IPS DF 6.9 (cell line): ENCODE measurements at regions not wholly inside any gene's neighbourhood (a gene's known extent, or its start where the extent isn't known, plus 50 kb on each side); places are given as distances from the start of the nearest gene placed in this dataset.

Experiments
- DNase-seq: peaks from one replicate; pipeline ENCODE4 v3.0.0-alpha.2; 2013; ENCODE audit warnings: low read depth, low spot score
- H3K27ac ChIP-seq: one replicate; pipeline ENCODE4 v1.5.1; 2013; ENCODE audit warnings: low read length, control low read depth
- H3K27me3 ChIP-seq: 2 replicates; pipeline ENCODE4 v1.6.1; 2013; ENCODE audit warnings: mild to moderate bottlenecking, low read length; ENCODE audit not compliant: control insufficient read depth, insufficient read depth
- H3K36me3 ChIP-seq: 2 replicates; pipeline ENCODE4 v1.6.1; 2013; ENCODE audit warnings: low read length; ENCODE audit not compliant: control insufficient read depth, insufficient read depth
- H3K4me1 ChIP-seq: 2 replicates; pipeline ENCODE4 v1.6.1; 2013; ENCODE audit warnings: low read length; ENCODE audit not compliant: control insufficient read depth, insufficient read depth
- H3K4me3 ChIP-seq: 2 replicates; pipeline ENCODE4 v1.5.1; 2013; ENCODE audit warnings: mild to moderate bottlenecking, low read length
- H3K9me3 ChIP-seq: 2 replicates; pipeline ENCODE4 v1.6.1; 2013; ENCODE audit warnings: low read length, inconsistent platforms; ENCODE audit not compliant: control insufficient read depth, insufficient read depth
- WGBS: extraction: QIAGEN DNeasy Blood & Tissue Kit; methylation state at CpG from one replicate; pipeline ENCODE4 v1.1.7; 2013; ENCODE audit warnings: mixed read lengths, missing lambda C conversion rate; ENCODE audit not compliant: insufficient read length, insufficient coverage; 5-methylcytosine and 5-hydroxymethylcytosine counted together

DNA sequence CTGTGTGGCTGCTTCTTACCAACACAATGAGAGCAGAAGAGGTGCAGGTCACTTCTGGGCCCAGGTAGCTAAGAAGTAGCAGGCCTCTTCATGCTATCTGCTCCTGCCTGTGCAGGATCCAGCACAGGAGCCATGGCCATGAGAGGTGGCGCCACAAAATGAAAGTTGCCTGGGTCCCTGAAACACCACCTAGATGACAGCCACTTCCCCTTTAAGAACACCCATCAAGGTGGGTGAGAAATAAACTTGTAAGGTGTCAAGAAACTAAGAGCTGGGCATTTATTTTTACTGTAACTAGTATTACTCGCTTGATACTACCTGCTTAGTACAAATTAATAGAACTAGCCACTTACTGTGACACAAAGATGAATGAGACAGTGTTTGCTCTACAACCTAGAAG is 484.6 kb upstream of the TBL1XR1 start:
- H3K9me3 ChIP-seq, result no peaks in the 10 kb centered on the region
- no CpG with 5 or more reads among the region's 2 CpGs for whole genome bisulfite sequencing
- no peaks in the 10 kb centered on the region for H3K27me3 ChIP-seq
- DNase-seq, result no peak
- no peak overlapping the region for H3K27ac ChIP-seq
- H3K4me3 ChIP-seq, result no peak overlapping the region
- no peaks in the 10 kb centered on the region for H3K4me1 ChIP-seq
- H3K36me3 ChIP-seq, result no peaks in the 10 kb centered on the region

DNA sequence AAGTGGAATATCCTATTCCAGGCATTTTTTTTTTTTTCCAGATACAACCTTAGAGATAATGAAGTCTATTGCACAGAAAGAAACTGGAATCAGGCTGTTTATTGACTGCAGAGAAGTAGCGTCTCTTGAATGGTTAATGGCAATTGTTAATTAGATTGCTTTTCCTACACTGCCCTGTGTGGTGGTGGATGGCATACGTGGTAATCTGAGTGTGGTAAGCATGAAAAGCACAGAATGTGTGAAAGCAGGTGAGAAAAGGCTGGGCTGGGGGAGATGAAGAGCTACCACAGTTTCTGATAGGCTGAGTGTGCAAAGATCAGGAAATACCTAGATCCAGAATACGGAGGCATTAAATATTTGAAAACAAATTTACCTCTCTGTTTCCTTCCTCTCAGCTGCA is 486.3 kb upstream of the TBL1XR1 start:
- H3K4me1 ChIP-seq, result no peaks in the 10 kb centered on the region
- no peak overlapping the region for H3K4me3 ChIP-seq
- DNase-seq, result no peak

DNA sequence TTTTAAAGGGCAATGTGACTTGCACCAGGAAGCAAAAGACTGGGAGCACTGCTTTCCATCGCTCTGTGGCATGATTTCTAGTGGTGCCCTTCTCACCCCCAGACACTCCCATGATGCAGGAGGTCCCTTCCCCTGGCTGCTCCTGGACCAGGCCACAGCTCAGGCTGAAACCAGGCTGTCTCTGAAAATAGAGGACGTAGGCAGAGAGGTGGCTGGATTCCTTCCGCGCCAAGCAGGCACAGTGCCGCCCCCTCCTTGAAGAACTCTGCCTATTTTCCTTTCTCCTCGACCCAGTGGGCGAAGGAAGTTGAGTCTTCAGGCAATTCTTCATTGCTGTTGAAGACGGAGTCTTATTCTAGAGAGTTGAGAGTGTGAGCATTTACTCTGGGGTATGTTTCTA is 489.4 kb upstream of the TBL1XR1 start:
- WGBS, result no CpG with 5 or more reads among the region's 8 CpGs
- H3K4me1 ChIP-seq, result no peaks in the 10 kb centered on the region
- H3K4me3 ChIP-seq, result no peak overlapping the region
- no peak overlapping the region for H3K27ac ChIP-seq
- no peaks in the 10 kb centered on the region for H3K27me3 ChIP-seq
- no peaks in the 10 kb centered on the region for H3K9me3 ChIP-seq
- H3K36me3 ChIP-seq, result no peaks in the 10 kb centered on the region
- no peak for DNase-seq

More for the DNA sequence above, 486.3 kb upstream of the TBL1XR1 start:
- H3K27ac ChIP-seq, result no peak overlapping the region
- WGBS, result no CpG with 5 or more reads among the region's 3 CpGs
- no peaks in the 10 kb centered on the region for H3K36me3 ChIP-seq
- H3K27me3 ChIP-seq, result no peaks in the 10 kb centered on the region
- no peaks in the 10 kb centered on the region for H3K9me3 ChIP-seq

DNA sequence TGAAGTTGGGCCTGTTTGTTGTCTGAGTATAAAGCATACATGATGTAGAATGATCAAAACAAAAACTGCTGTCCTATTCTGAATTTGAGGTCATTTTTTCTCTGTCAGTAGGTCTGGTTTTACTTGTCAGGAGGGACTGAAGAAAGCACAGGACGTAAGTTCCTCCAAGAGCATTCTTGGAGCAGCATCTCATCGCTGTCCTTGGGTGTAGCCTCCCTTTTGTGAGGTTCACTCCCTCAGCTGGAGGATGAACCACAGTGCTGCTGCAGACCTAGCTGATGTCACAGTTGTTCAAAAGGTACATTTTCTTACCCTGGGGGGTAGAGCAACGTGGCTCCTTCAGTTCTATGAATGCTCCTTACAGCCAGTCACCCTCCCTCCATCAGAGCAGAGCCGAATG is 490.0 kb upstream of the TBL1XR1 start:
- H3K9me3 ChIP-seq, result no peaks in the 10 kb centered on the region
- no peaks in the 10 kb centered on the region for H3K36me3 ChIP-seq
- no peaks in the 10 kb centered on the region for H3K27me3 ChIP-seq
- no peak overlapping the region for H3K27ac ChIP-seq
- no peaks in the 10 kb centered on the region for H3K4me1 ChIP-seq
- DNase-seq, result no peak
- H3K4me3 ChIP-seq, result no peak overlapping the region
- no CpG with 5 or more reads among the region's 4 CpGs for WGBS

DNA sequence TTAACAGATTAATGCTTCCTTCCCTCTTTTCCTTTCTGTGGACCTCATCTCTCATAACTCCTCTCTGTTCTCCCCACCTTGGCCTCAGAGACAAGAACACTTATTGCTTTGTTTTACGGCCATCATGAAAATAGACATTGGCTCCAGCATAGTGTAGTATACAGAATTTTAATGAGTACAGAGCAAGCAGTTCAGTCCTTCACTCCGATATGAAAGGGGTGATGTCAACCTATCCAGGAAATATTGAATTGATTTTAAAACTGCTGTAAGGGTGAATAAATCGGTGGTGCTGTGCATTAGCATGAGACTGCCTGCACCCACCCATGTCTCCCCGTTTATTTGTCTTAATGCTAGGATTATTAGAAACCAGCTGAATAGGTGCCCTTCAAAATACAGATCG is 490.9 kb upstream of the TBL1XR1 start:
- Histone ChIP-seq H3K9me3 (no peaks in the 10 kb centered on the region), H3K4me1 (no peaks in the 10 kb centered on the region), H3K36me3 (no peaks in the 10 kb centered on the region), H3K27me3 (no peaks in the 10 kb centered on the region), H3K27ac (no peak overlapping the region), H3K4me3 (no peak overlapping the region)
- no CpG with 5 or more reads among the region's 5 CpGs for WGBS
- DNase-seq, result no peak

DNA sequence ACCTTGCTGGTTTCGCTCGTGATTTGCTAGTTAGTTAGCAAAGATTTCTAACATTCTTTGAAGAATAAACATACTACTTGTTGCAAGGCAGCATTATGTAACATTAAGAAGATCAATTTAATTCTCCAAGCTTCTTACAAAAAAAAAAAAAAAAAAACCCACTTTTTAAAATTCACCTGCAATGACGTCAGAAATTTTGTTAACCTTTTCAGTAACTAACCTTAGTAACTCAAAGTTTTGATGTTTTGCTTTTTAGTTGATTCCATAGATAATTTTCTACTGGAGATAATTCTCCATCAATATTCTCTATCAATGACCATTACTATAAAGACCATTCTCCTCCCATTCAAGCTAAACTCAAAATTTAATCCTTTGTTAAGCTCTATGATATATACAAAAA is 491.8 kb upstream of the TBL1XR1 start:
- no CpG with 5 or more reads among the region's 3 CpGs for WGBS

DNA sequence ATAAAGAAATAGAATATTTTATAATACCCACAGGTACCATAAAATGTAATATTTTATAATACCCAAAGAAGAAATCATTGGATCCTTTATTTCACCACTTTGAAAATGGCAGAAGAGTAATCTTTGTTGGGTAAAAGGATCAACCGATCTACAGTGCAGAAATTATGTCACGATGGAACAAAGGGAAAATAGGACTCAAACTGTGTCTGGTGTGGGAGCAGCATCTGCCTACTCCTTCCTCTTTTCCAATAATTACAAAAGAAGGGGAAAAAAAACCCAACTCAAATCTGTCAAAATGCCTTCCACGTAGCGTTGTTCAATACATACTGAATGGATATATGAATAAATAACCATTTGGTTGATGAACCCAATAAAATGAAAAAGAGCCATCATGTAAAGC is 492.6 kb upstream of the TBL1XR1 start:
- no peak for DNase-seq
- Histone ChIP-seq H3K36me3 (no peaks in the 10 kb centered on the region), H3K4me1 (no peaks in the 10 kb centered on the region), H3K4me3 (no peak overlapping the region), H3K27ac (no peak overlapping the region), H3K9me3 (no peaks in the 10 kb centered on the region), H3K27me3 (no peaks in the 10 kb centered on the region)
- WGBS, result no CpG with 5 or more reads among the region's 4 CpGs

More for the DNA sequence above, 491.8 kb upstream of the TBL1XR1 start:
- no peaks in the 10 kb centered on the region for H3K9me3 ChIP-seq
- no peak overlapping the region for H3K4me3 ChIP-seq
- DNase-seq, result no peak
- no peaks in the 10 kb centered on the region for H3K4me1 ChIP-seq
- no peak overlapping the region for H3K27ac ChIP-seq
- H3K27me3 ChIP-seq, result no peaks in the 10 kb centered on the region
- no peaks in the 10 kb centered on the region for H3K36me3 ChIP-seq

DNA sequence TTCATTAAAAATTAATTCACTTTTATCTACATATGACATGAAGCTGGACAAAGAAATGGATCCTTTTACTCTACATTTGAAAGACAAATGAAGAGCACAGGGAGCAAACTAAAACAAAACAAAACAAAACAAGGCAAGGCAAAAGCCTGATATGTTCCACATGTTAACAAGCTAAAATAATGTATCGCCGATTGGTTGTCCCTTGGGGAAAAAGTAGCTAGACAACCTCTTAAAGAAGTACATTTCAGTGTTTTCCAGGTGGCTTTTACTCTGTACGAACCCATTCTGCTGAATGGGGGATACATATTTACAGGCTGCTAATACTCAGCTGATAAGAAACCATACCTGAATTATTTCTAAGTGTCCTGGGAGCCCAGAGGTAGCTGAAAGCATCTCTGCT is 493.0 kb upstream of the TBL1XR1 start:
- Histone ChIP-seq H3K27me3 (no peaks in the 10 kb centered on the region), H3K36me3 (no peaks in the 10 kb centered on the region), H3K4me1 (no peaks in the 10 kb centered on the region), H3K4me3 (no peak overlapping the region), H3K27ac (no peak overlapping the region), H3K9me3 (no peaks in the 10 kb centered on the region)
- DNase-seq, result no peak
- WGBS, result no CpG with 5 or more reads among the region's 3 CpGs

DNA sequence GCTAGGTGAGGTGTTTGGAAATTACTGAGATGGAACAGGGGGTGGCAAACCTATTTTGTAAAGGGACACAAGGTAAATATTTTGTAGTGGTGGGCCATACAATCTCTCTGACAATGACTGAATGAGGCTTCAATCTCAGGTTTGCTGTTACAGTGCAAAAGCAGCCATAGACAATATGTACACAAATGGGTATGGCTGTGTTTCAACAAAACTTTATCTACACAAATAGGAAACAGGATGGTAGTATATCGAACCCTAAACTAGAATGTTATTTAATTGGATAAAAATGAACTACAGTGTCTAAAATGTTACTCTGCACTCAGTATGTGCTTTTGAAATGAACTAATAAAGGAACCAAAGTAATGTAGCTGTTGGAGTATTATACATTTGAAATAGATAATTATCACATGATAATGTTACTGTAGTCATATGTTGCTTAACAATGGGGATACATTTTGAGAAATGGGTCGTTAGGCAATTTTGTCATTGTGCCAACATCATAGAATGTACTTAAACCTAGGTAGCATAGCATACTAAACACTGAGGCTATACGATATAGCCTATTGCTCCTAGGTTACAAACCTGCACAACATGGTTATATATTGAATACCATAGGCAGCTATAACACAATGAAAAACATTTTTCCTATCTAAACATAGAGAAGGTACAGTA is 495.2 kb upstream of the TBL1XR1 start:
- no peaks in the 10 kb centered on the region for H3K36me3 ChIP-seq
- DNase-seq, result no peak
- no peak overlapping the region for H3K27ac ChIP-seq
- no peak overlapping the region for H3K4me3 ChIP-seq
- no peaks in the 10 kb centered on the region for H3K9me3 ChIP-seq
- WGBS, result no CpG with 5 or more reads among the region's 3 CpGs
- H3K4me1 ChIP-seq, result no peaks in the 10 kb centered on the region
- no peaks in the 10 kb centered on the region for H3K27me3 ChIP-seq

DNA sequence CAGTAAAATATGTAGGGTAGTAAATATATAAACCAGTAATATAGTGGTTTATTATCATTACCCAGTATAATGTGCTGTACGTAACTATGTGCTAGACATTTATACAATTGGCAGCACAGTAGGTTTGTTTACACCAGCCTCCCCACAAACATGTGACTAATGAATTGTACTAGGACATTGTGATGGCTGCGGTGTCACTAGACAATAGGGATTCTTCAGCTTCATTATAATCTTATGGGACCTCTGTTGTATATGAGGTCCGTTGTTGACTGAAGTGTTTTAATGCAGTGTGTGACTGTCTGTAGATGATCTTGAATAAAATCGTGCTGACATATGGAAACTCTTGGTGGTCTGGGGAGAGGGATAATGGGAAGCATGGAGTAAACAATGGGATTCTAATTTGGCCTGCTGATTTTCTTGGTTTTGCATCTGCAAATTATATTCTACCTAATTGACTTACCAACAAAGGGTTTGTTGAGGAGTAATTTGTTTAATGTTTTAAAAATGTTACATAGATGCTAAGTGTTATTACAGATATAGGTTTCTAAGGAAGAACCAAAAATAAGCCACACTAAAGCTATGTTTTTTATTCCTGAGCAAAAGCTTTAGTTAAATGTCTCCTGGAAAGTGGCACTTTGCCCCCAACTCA is 496.5 kb upstream of the TBL1XR1 start:
- Histone ChIP-seq H3K9me3 (no peaks in the 10 kb centered on the region), H3K36me3 (no peaks in the 10 kb centered on the region), H3K4me3 (no peak overlapping the region), H3K27ac (no peak overlapping the region), H3K27me3 (no peaks in the 10 kb centered on the region), H3K4me1 (no peaks in the 10 kb centered on the region)
- no CpG with 5 or more reads among the region's 4 CpGs for WGBS
- no peak for DNase-seq

DNA sequence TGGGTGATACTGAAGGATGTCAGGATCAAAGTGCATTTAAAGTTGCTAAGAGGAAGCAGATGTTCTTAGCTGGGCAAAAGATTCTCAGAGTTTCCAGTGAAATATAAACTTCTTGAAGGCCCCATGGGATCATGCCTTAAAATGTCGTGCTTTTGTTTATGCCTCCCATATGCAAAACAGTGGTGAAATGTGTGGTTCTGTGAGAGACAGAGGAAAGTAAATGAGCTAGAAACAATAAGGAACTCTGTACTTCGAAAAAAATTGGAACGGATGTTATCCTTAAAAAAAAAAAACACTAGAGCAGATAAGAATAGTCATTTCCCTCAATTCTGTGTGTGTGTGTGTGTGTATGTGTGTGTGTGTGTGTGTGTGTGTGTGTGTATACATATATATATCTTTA is 497.0 kb upstream of the TBL1XR1 start:
- no peak for DNase-seq
- no peak overlapping the region for H3K4me3 ChIP-seq

More for the DNA sequence above, 497.0 kb upstream of the TBL1XR1 start:
- Histone ChIP-seq H3K4me1 (no peaks in the 10 kb centered on the region), H3K27ac (no peak overlapping the region), H3K27me3 (no peaks in the 10 kb centered on the region), H3K9me3 (no peaks in the 10 kb centered on the region), H3K36me3 (no peaks in the 10 kb centered on the region)
- WGBS, result no CpG with 5 or more reads among the region's 3 CpGs
